ENCODE measurements at regions not wholly inside any gene's neighbourhood (a gene's known extent, or its start where the extent isn't known, plus 50 kb on each side); places are given as distances from the start of the nearest gene placed in this dataset.

GRCh38 chr5:96247708-96248107, 185.3 kb downstream of the PCSK1 start:
- Histone ChIP-seq H3K36me3 (ENCODE audit: control insufficient read depth, insufficient read depth, low read length) (no peaks in the 10 kb centered on the region), H3K27me3 (ENCODE audit: control insufficient read depth, insufficient read depth, low read length) (no peaks in the 10 kb centered on the region), H3K27ac (no peak overlapping the region), H3K4me2 (ENCODE audit: low read length) (no peak overlapping the region), H3K4me3 (ENCODE audit: low read depth, low read length) (no peak overlapping the region), H3K9me3 (ENCODE audit: control insufficient read depth, low read length) (no peaks in the 10 kb centered on the region), H2AFZ (no peak overlapping the region), H3K9ac (no peak overlapping the region), H3K4me1 (no peaks in the 10 kb centered on the region), H3K79me2 (no peaks in the 10 kb centered on the region)
- TF ChIP-seq, protein P1, sequence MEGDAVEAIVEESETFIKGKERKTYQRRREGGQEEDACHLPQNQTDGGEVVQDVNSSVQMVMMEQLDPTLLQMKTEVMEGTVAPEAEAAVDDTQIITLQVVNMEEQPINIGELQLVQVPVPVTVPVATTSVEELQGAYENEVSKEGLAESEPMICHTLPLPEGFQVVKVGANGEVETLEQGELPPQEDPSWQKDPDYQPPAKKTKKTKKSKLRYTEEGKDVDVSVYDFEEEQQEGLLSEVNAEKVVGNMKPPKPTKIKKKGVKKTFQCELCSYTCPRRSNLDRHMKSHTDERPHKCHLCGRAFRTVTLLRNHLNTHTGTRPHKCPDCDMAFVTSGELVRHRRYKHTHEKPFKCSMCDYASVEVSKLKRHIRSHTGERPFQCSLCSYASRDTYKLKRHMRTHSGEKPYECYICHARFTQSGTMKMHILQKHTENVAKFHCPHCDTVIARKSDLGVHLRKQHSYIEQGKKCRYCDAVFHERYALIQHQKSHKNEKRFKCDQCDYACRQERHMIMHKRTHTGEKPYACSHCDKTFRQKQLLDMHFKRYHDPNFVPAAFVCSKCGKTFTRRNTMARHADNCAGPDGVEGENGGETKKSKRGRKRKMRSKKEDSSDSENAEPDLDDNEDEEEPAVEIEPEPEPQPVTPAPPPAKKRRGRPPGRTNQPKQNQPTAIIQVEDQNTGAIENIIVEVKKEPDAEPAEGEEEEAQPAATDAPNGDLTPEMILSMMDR (IDR thresholded peaks at IDR 0.05) = no peak

- Histone ChIP-seq H3K4me2 (ENCODE audit: low read length) (no peak overlapping the region), H3K27ac (no peak overlapping the region), H3K36me3 (ENCODE audit: control insufficient read depth, insufficient read depth, low read length) (no peaks in the 10 kb centered on the region), H3K4me1 (no peaks in the 10 kb centered on the region), H3K4me3 (ENCODE audit: low read depth, low read length) (no peak overlapping the region), H3K9me3 (ENCODE audit: control insufficient read depth, low read length) (no peaks in the 10 kb centered on the region), H2AFZ (no peak overlapping the region), H3K79me2 (no peaks in the 10 kb centered on the region), H3K9ac (no peak overlapping the region), H3K27me3 (ENCODE audit: control insufficient read depth, insufficient read depth, low read length) (no peaks in the 10 kb centered on the region)
- TF ChIP-seq, protein P1 (IDR thresholded peaks at IDR 0.05) = no peak
These were observed 185.8 kb downstream of the PCSK1 start for GRCh38 chr5:96247097-96247701.

DNA sequence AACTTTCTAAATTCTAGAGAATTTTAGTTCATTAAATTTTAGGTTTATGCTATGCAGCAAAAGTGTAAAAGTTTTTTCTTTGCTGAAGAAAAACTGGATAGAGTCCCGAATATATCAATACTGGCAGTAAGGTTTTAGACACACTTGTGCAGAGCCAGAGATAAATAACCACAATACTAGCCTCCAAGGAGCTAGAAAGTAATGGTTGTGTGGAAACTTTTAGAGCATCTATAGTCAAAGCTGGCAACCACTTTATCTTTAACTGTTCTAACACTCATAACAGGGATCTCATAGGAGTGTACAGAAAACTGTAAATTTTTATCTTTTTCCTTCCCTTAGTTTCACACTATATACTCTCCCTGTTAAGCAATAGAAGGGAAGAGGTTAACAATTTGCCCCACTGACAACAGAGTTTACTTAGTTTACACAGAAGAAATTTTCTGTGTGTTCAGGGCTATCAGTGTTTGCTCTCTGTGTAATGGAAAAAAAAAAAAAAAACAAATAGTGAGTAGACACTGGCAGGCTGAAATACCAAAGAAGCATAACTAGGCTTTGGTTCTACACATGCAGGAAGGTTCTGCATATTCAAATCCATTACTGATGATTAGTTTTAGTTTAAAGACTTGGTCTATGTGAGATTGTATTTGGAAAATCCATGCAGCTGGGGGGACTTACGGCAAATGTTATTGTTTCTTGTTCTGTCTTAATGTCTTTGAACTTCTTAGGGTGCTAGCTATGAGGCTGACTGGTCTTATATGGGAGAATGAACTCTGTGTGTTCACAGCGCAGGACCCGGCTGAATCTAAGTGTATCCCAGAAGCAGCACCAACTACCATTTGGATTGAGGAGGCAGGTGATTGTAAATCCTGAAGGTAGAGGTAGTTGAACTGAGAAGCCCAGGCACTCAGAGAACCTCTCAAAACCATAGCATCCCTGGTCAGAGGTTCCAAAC, 187.6 kb downstream of the PCSK1 start:
- H3K27me3 ChIP-seq (ENCODE audit: control insufficient read depth, insufficient read depth, low read length) = no peaks in the 10 kb centered on the region
- H3K9me3 ChIP-seq (ENCODE audit: control insufficient read depth, low read length) = no peaks in the 10 kb centered on the region
- TF ChIP-seq, protein P1 (IDR thresholded peaks at IDR 0.05) = no peak
- no peak overlapping the region for H3K9ac ChIP-seq
- no peaks in the 10 kb centered on the region for H3K79me2 ChIP-seq
- no peak overlapping the region for H2AFZ ChIP-seq
- no peaks in the 10 kb centered on the region for H3K36me3 ChIP-seq (ENCODE audit: control insufficient read depth, insufficient read depth, low read length)
- no peak overlapping the region for H3K27ac ChIP-seq
- H3K4me2 ChIP-seq (ENCODE audit: low read length) = no peak overlapping the region
- H3K4me3 ChIP-seq (ENCODE audit: low read depth, low read length) = no peak overlapping the region
- no peaks in the 10 kb centered on the region for H3K4me1 ChIP-seq

- Histone ChIP-seq H3K4me1 (no peaks in the 10 kb centered on the region), H3K9me3 (ENCODE audit: control insufficient read depth, low read length) (no peaks in the 10 kb centered on the region), H3K27me3 (ENCODE audit: control insufficient read depth, insufficient read depth, low read length) (no peaks in the 10 kb centered on the region), H3K4me2 (ENCODE audit: low read length) (no peak overlapping the region), H3K9ac (no peak overlapping the region), H3K36me3 (ENCODE audit: control insufficient read depth, insufficient read depth, low read length) (no peaks in the 10 kb centered on the region), H3K27ac (no peak overlapping the region), H3K4me3 (ENCODE audit: low read depth, low read length) (no peak overlapping the region), H3K79me2 (no peaks in the 10 kb centered on the region), H2AFZ (no peak overlapping the region)
- TF ChIP-seq, protein P1 (IDR thresholded peaks at IDR 0.05) = no peak
These were observed 188.4 kb downstream of the PCSK1 start for GRCh38 chr5:96244696-96245095.

All from parathyroid adenoma (tissue), 2 donors.